ENCODE measurements at regions not wholly inside any gene's neighbourhood (a gene's known extent, or its start where the extent isn't known, plus 50 kb on each side); places are given as distances from the start of the nearest gene placed in this dataset.

GRCh38 chr11:42536611-42537360 lies 775.0 kb upstream of the API5 start:
- DNase-seq (no peak), ATAC-seq (no peak)
- no peak overlapping the region for H3K4me3 ChIP-seq
- intact Hi-C loops (cut with DNase I; ENCODE audit: low total_unique reads), result no loop called here
- in situ Hi-C loops (cut with MboI; ENCODE audit: low sequenced_read_pairs in 4 of 4), result no loop called here
- H3K4me1 ChIP-seq, result no peaks in the 10 kb centered on the region
- no peaks in the 10 kb centered on the region for H3K36me3 ChIP-seq
- H3K9me3 ChIP-seq, result no peaks in the 10 kb centered on the region
- H3K27me3 ChIP-seq, result no peaks in the 10 kb centered on the region
- no peak overlapping the region for H3K27ac ChIP-seq
- no peak for TF ChIP-seq POLR2A (IDR thresholded peaks at IDR 0.05)
- no peak for TF ChIP-seq CTCF (IDR thresholded peaks at IDR 0.05 in 4 of 5, conservative IDR thresholded peaks at IDR 0.05 in 1 of 5)

- intact Hi-C loops (cut with DNase I; ENCODE audit: low total_unique reads) (no loop called here), in situ Hi-C loops (cut with MboI; ENCODE audit: low sequenced_read_pairs in 4 of 4) (no loop called here)
- Histone ChIP-seq H3K9me3 (no peaks in the 10 kb centered on the region), H3K27ac (no peak overlapping the region), H3K36me3 (no peaks in the 10 kb centered on the region), H3K4me3 (no peak overlapping the region), H3K4me1 (no peaks in the 10 kb centered on the region), H3K27me3 (no peaks in the 10 kb centered on the region)
- DNase-seq (no peak), ATAC-seq (no peak)
- no peak for TF ChIP-seq POLR2A (IDR thresholded peaks at IDR 0.05)
- no peak for TF ChIP-seq CTCF (IDR thresholded peaks at IDR 0.05 in 4 of 5, conservative IDR thresholded peaks at IDR 0.05 in 1 of 5)
Measured at GRCh38 chr11:42542336-42542735, 769.5 kb upstream of the API5 start.

- no peak overlapping the region for H3K4me3 ChIP-seq
- H3K27ac ChIP-seq, result no peak overlapping the region
- in situ Hi-C loops (cut with MboI; ENCODE audit: low sequenced_read_pairs in 4 of 4), result no loop called here
- no peaks in the 10 kb centered on the region for H3K4me1 ChIP-seq
- no peak for DNase-seq
- TF ChIP-seq POLR2A (IDR thresholded peaks at IDR 0.05), result no peak
- TF ChIP-seq CTCF (IDR thresholded peaks at IDR 0.05 in 4 of 5, conservative IDR thresholded peaks at IDR 0.05 in 1 of 5), result no peak
- H3K27me3 ChIP-seq, result no peaks in the 10 kb centered on the region
- H3K36me3 ChIP-seq, result no peaks in the 10 kb centered on the region
- ATAC-seq, result no peak
- intact Hi-C loops (cut with DNase I; ENCODE audit: low total_unique reads), result no loop called here
- H3K9me3 ChIP-seq, result no peaks in the 10 kb centered on the region
Measured at GRCh38 chr11:42543844-42544419, 767.9 kb upstream of the API5 start.

GRCh38 chr11:42544726-42545125 lies 767.1 kb upstream of the API5 start:
- H3K4me3 ChIP-seq, result no peak overlapping the region
- no peaks in the 10 kb centered on the region for H3K4me1 ChIP-seq
- DNase-seq, result no peak
- no peaks in the 10 kb centered on the region for H3K9me3 ChIP-seq
- H3K27me3 ChIP-seq, result no peaks in the 10 kb centered on the region
- ATAC-seq, result no peak
- in situ Hi-C loops (cut with MboI; ENCODE audit: low sequenced_read_pairs in 4 of 4) (no loop called here), intact Hi-C loops (cut with DNase I; ENCODE audit: low total_unique reads) (no loop called here)
- H3K27ac ChIP-seq, result no peak overlapping the region
- TF ChIP-seq CTCF (IDR thresholded peaks at IDR 0.05 in 4 of 5, conservative IDR thresholded peaks at IDR 0.05 in 1 of 5) (no peak), POLR2A (IDR thresholded peaks at IDR 0.05) (no peak)
- no peaks in the 10 kb centered on the region for H3K36me3 ChIP-seq
